ENCODE measurements at regions not wholly inside any gene's neighbourhood (a gene's known extent, or its start where the extent isn't known, plus 50 kb on each side); places are given as distances from the start of the nearest gene placed in this dataset.

DNA sequence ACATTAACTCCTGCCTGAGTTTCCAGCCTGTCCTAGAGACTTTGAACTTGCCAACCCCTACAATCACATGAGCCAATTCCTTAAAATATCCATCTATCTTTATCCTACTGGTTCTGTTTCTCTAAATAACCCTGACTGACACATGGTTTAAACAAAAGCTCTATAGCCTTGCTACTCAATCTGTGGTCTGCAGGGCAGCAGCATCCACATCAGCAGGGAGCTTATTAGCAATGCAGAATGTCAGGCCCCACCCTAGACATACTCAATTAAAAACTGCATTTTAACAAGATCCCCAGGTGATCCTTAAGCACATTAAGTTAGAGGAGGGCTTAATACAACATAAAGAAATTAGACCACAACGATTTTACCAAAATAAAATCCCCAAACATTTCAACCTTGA lies 108.3 kb upstream of the CPSF6 start:
- TF ChIP-seq, protein P1, sequence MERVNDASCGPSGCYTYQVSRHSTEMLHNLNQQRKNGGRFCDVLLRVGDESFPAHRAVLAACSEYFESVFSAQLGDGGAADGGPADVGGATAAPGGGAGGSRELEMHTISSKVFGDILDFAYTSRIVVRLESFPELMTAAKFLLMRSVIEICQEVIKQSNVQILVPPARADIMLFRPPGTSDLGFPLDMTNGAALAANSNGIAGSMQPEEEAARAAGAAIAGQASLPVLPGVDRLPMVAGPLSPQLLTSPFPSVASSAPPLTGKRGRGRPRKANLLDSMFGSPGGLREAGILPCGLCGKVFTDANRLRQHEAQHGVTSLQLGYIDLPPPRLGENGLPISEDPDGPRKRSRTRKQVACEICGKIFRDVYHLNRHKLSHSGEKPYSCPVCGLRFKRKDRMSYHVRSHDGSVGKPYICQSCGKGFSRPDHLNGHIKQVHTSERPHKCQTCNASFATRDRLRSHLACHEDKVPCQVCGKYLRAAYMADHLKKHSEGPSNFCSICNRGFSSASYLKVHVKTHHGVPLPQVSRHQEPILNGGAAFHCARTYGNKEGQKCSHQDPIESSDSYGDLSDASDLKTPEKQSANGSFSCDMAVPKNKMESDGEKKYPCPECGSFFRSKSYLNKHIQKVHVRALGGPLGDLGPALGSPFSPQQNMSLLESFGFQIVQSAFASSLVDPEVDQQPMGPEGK (CRISPR knock-in tag; IDR thresholded peaks at IDR 0.05; ENCODE audit: borderline replicate concordance) = no peak
- TF ChIP-seq ISL1 (CRISPR knock-in tag; IDR thresholded peaks at IDR 0.05) = no peak
- TF ChIP-seq ZNF565 (CRISPR knock-in tag; conservative IDR thresholded peaks at IDR 0.05; ENCODE audit: low read depth) = no peak
- TF ChIP-seq BACH2 (CRISPR knock-in tag; IDR thresholded peaks at IDR 0.05; ENCODE audit: borderline replicate concordance) = no peak
- TF ChIP-seq TOX (CRISPR knock-in tag; IDR thresholded peaks at IDR 0.05; ENCODE audit: borderline replicate concordance) = no peak
- TF ChIP-seq, protein P2, sequence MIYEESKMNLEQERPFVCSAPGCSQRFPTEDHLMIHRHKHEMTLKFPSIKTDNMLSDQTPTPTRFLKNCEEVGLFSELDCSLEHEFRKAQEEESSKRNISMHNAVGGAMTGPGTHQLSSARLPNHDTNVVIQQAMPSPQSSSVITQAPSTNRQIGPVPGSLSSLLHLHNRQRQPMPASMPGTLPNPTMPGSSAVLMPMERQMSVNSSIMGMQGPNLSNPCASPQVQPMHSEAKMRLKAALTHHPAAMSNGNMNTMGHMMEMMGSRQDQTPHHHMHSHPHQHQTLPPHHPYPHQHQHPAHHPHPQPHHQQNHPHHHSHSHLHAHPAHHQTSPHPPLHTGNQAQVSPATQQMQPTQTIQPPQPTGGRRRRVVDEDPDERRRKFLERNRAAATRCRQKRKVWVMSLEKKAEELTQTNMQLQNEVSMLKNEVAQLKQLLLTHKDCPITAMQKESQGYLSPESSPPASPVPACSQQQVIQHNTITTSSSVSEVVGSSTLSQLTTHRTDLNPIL (CRISPR knock-in tag; IDR thresholded peaks at IDR 0.05; ENCODE audit: low read depth) = no peak
- no peak for TF ChIP-seq RARB (CRISPR knock-in tag; IDR thresholded peaks at IDR 0.05)
- no peak for TF ChIP-seq ZNF8 (CRISPR knock-in tag; IDR thresholded peaks at IDR 0.05)
- TF ChIP-seq ZNF70 (CRISPR knock-in tag; IDR thresholded peaks at IDR 0.05) = no peak
- TF ChIP-seq ZFP30 (CRISPR knock-in tag; IDR thresholded peaks at IDR 0.05) = no peak
- no peak for TF ChIP-seq ARNTL (CRISPR knock-in tag; IDR thresholded peaks at IDR 0.05; ENCODE audit: borderline replicate concordance, low read depth)
- TF ChIP-seq GLIS3 (CRISPR knock-in tag; IDR thresholded peaks at IDR 0.05) = no peak
- TF ChIP-seq PPARA (CRISPR knock-in tag; IDR thresholded peaks at IDR 0.05; ENCODE audit: borderline replicate concordance) = no peak
- no peak for TF ChIP-seq OSR1 (CRISPR knock-in tag; IDR thresholded peaks at IDR 0.05)
- TF ChIP-seq, protein P3, sequence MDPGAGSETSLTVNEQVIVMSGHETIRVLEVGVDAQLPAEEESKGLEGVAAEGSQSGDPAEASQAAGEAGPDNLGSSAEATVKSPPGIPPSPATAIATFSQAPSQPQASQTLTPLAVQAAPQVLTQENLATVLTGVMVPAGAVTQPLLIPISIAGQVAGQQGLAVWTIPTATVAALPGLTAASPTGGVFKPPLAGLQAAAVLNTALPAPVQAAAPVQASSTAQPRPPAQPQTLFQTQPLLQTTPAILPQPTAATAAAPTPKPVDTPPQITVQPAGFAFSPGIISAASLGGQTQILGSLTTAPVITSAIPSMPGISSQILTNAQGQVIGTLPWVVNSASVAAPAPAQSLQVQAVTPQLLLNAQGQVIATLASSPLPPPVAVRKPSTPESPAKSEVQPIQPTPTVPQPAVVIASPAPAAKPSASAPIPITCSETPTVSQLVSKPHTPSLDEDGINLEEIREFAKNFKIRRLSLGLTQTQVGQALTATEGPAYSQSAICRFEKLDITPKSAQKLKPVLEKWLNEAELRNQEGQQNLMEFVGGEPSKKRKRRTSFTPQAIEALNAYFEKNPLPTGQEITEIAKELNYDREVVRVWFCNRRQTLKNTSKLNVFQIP (CRISPR knock-in tag; IDR thresholded peaks at IDR 0.05; ENCODE audit: borderline replicate concordance, low read depth) = no peak
- no peak for TF ChIP-seq ESRRG (CRISPR knock-in tag; IDR thresholded peaks at IDR 0.05)
- TF ChIP-seq TCF4 (CRISPR knock-in tag; IDR thresholded peaks at IDR 0.05; ENCODE audit: borderline replicate concordance) = no peak
- TF ChIP-seq ZFP3 (CRISPR knock-in tag; IDR thresholded peaks at IDR 0.05) = no peak
- no peak for ATAC-seq

- TF ChIP-seq, protein P3 (CRISPR knock-in tag; IDR thresholded peaks at IDR 0.05; ENCODE audit: borderline replicate concordance, low read depth) = no peak
- TF ChIP-seq ZC3H10 (CRISPR knock-in tag; IDR thresholded peaks at IDR 0.05) (no peak), SNAI2 (CRISPR knock-in tag; IDR thresholded peaks at IDR 0.05) (no peak), PPARA (CRISPR knock-in tag; IDR thresholded peaks at IDR 0.05; ENCODE audit: borderline replicate concordance) (no peak), ZNF8 (CRISPR knock-in tag; IDR thresholded peaks at IDR 0.05) (no peak), CSDC2 (CRISPR knock-in tag; IDR thresholded peaks at IDR 0.05) (no peak), ARNTL (CRISPR knock-in tag; IDR thresholded peaks at IDR 0.05; ENCODE audit: borderline replicate concordance, low read depth) (no peak), CSRNP3 (CRISPR knock-in tag; IDR thresholded peaks at IDR 0.05) (no peak), RARB (CRISPR knock-in tag; IDR thresholded peaks at IDR 0.05) (no peak), ZNF70 (CRISPR knock-in tag; IDR thresholded peaks at IDR 0.05) (no peak)
- TF ChIP-seq, protein P4, sequence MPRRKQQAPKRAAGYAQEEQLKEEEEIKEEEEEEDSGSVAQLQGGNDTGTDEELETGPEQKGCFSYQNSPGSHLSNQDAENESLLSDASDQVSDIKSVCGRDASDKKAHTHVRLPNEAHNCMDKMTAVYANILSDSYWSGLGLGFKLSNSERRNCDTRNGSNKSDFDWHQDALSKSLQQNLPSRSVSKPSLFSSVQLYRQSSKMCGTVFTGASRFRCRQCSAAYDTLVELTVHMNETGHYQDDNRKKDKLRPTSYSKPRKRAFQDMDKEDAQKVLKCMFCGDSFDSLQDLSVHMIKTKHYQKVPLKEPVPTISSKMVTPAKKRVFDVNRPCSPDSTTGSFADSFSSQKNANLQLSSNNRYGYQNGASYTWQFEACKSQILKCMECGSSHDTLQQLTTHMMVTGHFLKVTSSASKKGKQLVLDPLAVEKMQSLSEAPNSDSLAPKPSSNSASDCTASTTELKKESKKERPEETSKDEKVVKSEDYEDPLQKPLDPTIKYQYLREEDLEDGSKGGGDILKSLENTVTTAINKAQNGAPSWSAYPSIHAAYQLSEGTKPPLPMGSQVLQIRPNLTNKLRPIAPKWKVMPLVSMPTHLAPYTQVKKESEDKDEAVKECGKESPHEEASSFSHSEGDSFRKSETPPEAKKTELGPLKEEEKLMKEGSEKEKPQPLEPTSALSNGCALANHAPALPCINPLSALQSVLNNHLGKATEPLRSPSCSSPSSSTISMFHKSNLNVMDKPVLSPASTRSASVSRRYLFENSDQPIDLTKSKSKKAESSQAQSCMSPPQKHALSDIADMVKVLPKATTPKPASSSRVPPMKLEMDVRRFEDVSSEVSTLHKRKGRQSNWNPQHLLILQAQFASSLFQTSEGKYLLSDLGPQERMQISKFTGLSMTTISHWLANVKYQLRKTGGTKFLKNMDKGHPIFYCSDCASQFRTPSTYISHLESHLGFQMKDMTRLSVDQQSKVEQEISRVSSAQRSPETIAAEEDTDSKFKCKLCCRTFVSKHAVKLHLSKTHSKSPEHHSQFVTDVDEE (CRISPR knock-in tag; IDR thresholded peaks at IDR 0.05) = no peak
- TF ChIP-seq, protein P2 (CRISPR knock-in tag; IDR thresholded peaks at IDR 0.05; ENCODE audit: low read depth) = no peak
- ATAC-seq = no peak
Observed at GRCh38 chr12:69136931-69137613, 102.3 kb upstream of the CPSF6 start.
